Heart left ventricle (tissue), 16 donors: ENCODE measurements at regions not wholly inside any gene's neighbourhood (a gene's known extent, or its start where the extent isn't known, plus 50 kb on each side); places are given as distances from the start of the nearest gene placed in this dataset.
A peak's percentile ranks its signal among the peaks of the same experiment; 100 is the strongest.

Experiments used
- ATAC-seq, 4 donors: fragments of 200-7000 bp; cut with Tn5 transposase; one replicate each; pipeline ENCODE4 v1.9.1; 2020 to 2022; ENCODE audit warnings: moderate library complexity in 4 of 4, mild to moderate bottlenecking in 3 of 4, moderate number of reproducible peaks in 1 of 4
- DNase-seq, 5 donors: peaks; one replicate each; pipeline ENCODE4 v3.0.0-alpha.2; 2020
- H3K27ac ChIP-seq, 12 donors: fragments of 200-600 bp; sonication (generic) in 4 of 12; one replicate each; pipeline versions ENCODE4 v1.5.0 to v1.8.0; 2016 to 2022; ENCODE audit warnings: mild to moderate bottlenecking in 2 of 12
- H3K27me3 ChIP-seq, 9 donors: fragments of 200-600 bp; sonication (generic) in 2 of 9; one replicate each; pipeline versions ENCODE4 v1.5.1 to v1.8.0; 2016 to 2022; ENCODE audit warnings: mild to moderate bottlenecking in 3 of 9
- H3K36me3 ChIP-seq, 9 donors: fragments of 200-600 bp; sonication (generic) in 2 of 9; one replicate each; pipeline versions ENCODE4 v1.5.0 to v1.8.0; 2018 to 2022; ENCODE audit warnings: mild to moderate bottlenecking in 2 of 9
- H3K4me1 ChIP-seq, 12 donors: fragments of 200-600 bp; sonication (generic) in 4 of 12; one replicate each; pipeline versions ENCODE4 v1.5.0 to v1.8.0; 2016 to 2022; ENCODE audit warnings: mild to moderate bottlenecking in 3 of 12
- H3K4me3 ChIP-seq, 12 donors: fragments of 200-600 bp; sonication (generic) in 4 of 12; one replicate each; pipeline versions ENCODE4 v1.5.0 to v1.8.0; 2017 to 2022; ENCODE audit warnings: mild to moderate bottlenecking in 9 of 12, moderate library complexity in 4 of 12
- H3K9me3 ChIP-seq, 12 donors: fragments of 200-600 bp; sonication (generic) in 4 of 12; one replicate each; pipeline versions ENCODE4 v1.5.0 to v1.8.0; 2016 to 2022; ENCODE audit warnings: mild to moderate bottlenecking in 1 of 12
- POLR2A ChIP-seq, 2 donors: fragments of 450-650 bp; IDR thresholded peaks; one replicate each; pipeline ENCODE4 v1.6.1; 2017; ENCODE audit warnings: antibody characterized with exemption in 2 of 2, mild to moderate bottlenecking in 2 of 2, moderate library complexity in 2 of 2
- WGBS, 4 donors: extraction: QIAGEN DNeasy Blood & Tissue Kit in 2 of 4; methylation state at CpG; one replicate each; pipeline versions ENCODE4 v1.1.5 to v1.1.7; 2013 to 2018; 5-methylcytosine and 5-hydroxymethylcytosine counted together
- intact Hi-C, 10 donors: fragments of 100-400 bp; cut with DNase I; formaldehyde crosslinking; loops; one replicate each; pipeline versions ENCODE4 v1.11.1 to v1.14.2; 2022
- TF ChIP-seq, protein P1 (sequence below), 12 donors: fragments of 200-600 bp; sonication (generic) in 4 of 12; IDR thresholded peaks; one replicate each; pipeline versions ENCODE4 v1.5.0 to v1.8.0; 2018 to 2022; ENCODE audit warnings: antibody characterized with exemption in 12 of 12, mild to moderate bottlenecking in 5 of 12
- donor health status: ischemic (EF 13 %, LVEDD 7.1; RV severe dilation, severe dysfunction).
- donor health status: healthy with polysubstance abuse.
- donor health status: DM: no; HTN: yes; CAD: no.
- donor health status: DM: no; HTN: no; CAD: no.
- donor health status: ischemic (EF 25% LVEDD 6.9; RV normal size, moderate dysfunction).
- donor health status: ischemic (EF 25% LVEDD 5.7; RV mildly dilated, moderate dysfunction).
- donor health status: healthy.
- donor health status: DM: yes; HTN: yes; CAD: no.
- donor health status: ischemic (EF 35%, LVEDD 5.7; RV mildly dilated, moderate dysfunction).
- donor health status: nonischemic (EF 11% LVEDD 7.7; RV severe dilation, severe dysfunction).
- donor health status: DM: yes; HTN: yes; CAD: no.
- donor health status: PGD.
- donor health status: ischemic (EF 29% LVEDD 5.4; RV normal size, mild dysfunction).
- donor health status: nonischemic (EF 23%, LVEDD 6.1; RV moderate dilation, normal function).

DNA sequence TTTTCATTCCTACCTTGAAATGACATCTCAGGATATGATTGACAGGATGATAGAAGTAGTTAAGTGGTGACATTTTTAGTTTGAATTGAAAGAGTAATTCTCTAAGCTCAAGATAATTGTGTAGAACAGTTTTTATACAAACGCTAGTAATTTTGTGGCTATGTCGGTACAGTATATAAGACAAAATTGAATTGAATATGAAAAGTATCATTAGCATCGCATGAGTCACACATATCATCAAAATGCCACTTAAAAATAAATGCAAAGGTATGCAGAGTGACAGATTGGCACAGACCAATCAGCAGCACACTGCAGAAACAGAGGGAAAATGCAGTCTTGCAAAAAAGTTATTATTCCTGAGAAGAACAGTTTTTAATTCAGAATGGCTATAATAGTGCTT, 608.2 kb upstream of the NETO1 start:
- H3K27ac ChIP-seq: no peak overlapping the region
- intact Hi-C loops: no loop called here
- DNase-seq: no peak
- H3K27me3 ChIP-seq: no peaks in the 10 kb centered on the region
- ATAC-seq: no peak
- H3K36me3 ChIP-seq: no peaks in the 10 kb centered on the region
- TF ChIP-seq POLR2A (IDR thresholded peaks at IDR 0.05): no peak
- TF ChIP-seq, protein P1, sequence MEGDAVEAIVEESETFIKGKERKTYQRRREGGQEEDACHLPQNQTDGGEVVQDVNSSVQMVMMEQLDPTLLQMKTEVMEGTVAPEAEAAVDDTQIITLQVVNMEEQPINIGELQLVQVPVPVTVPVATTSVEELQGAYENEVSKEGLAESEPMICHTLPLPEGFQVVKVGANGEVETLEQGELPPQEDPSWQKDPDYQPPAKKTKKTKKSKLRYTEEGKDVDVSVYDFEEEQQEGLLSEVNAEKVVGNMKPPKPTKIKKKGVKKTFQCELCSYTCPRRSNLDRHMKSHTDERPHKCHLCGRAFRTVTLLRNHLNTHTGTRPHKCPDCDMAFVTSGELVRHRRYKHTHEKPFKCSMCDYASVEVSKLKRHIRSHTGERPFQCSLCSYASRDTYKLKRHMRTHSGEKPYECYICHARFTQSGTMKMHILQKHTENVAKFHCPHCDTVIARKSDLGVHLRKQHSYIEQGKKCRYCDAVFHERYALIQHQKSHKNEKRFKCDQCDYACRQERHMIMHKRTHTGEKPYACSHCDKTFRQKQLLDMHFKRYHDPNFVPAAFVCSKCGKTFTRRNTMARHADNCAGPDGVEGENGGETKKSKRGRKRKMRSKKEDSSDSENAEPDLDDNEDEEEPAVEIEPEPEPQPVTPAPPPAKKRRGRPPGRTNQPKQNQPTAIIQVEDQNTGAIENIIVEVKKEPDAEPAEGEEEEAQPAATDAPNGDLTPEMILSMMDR (IDR thresholded peaks at IDR 0.05): no peak
- 81 to 87% (median 84%) methylated on average over 3 of the region's 3 CpGs for WGBS, 4 donors
- peaks cover 0 to 6% (median 0%) of the 10 kb centered on the region in 12 donors for H3K9me3 ChIP-seq
- H3K4me3 ChIP-seq: no peak overlapping the region
- H3K4me1 ChIP-seq: no peaks in the 10 kb centered on the region

DNA sequence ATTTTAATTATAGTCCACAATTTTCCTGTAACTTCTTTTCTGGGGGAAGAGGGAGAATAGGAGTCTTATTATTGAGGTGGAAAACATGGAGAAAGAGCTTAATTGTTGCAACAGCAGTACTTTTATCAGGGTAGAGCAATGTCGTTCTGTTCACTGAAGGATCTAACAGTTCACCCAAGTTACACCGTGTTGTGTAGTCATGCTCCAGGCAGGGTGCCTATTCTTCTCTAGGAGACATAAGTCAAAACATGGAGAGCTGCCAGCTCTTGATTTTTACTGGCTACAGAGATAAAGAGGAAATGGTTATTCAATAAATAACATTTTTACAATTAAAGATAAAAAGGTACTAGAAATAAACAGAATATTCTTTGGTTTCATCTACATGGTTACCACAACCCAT, 594.3 kb upstream of the NETO1 start:
- H3K9me3 ChIP-seq: no peaks in the 10 kb centered on the region
- peak overlapping the region in 6 of 12 donors; percentile 7 to 67 (median 22) for H3K27ac ChIP-seq
- no peak overlapping the region for H3K4me3 ChIP-seq
- DNase-seq (peak in 1 of 5 donors; percentile 12), ATAC-seq (peak; percentile 54 to 72 (median 62))
- peaks cover 0 to 10% (median 0%) of the 10 kb centered on the region in 12 donors for H3K4me1 ChIP-seq
- no peaks in the 10 kb centered on the region for H3K27me3 ChIP-seq
- WGBS, 4 donors: 4 to 17% (median 7%) methylated on average over 2 of the region's 2 CpGs
- TF ChIP-seq, protein P1 (IDR thresholded peaks at IDR 0.05): no peak
- no peak for TF ChIP-seq POLR2A (IDR thresholded peaks at IDR 0.05)
- intact Hi-C loops: loop anchor here in 1 of 10 donors (10.0 kb wide), 1 partner anchor 113 kb away; no protein-coding TSS in a partner anchor
- no peaks in the 10 kb centered on the region for H3K36me3 ChIP-seq

DNA sequence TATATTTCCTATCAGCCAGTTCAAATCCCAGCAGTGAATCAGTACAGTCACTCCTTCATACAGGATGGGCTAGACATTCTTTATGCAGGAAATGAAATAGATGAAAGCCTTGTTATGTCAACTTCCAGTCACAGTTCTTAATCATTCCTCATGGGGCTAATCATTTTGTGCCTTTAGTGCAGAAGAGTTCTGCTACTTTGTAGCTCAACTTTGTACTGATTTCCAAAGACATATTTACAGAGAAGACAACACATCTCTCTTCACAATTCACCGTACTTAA, 593.9 kb upstream of the NETO1 start:
- H3K4me1 ChIP-seq: peaks cover 0 to 10% (median 0%) of the 10 kb centered on the region in 12 donors

GRCh38 chr18:73461038-73461779, 593.4 kb upstream of the NETO1 start:
- DNase-seq: no peak
- 75 to 88% (median 81%) methylated on average over 12 of the region's 12 CpGs for WGBS, 4 donors
- ATAC-seq: no peak
- Histone ChIP-seq H3K9me3 (no peaks in the 10 kb centered on the region), H3K27me3 (no peaks in the 10 kb centered on the region), H3K4me1 (peaks cover 0 to 10% (median 0%) of the 10 kb centered on the region in 12 donors), H3K27ac (peak overlapping the region in 6 of 12 donors; percentile 7 to 67 (median 22)), H3K36me3 (no peaks in the 10 kb centered on the region), H3K4me3 (no peak overlapping the region)
- intact Hi-C loops: loop anchor here in 1 of 10 donors (10.0 kb wide), 1 partner anchor 114 kb away; no protein-coding TSS in a partner anchor
- TF ChIP-seq, protein P1 (IDR thresholded peaks at IDR 0.05): no peak
- TF ChIP-seq POLR2A (IDR thresholded peaks at IDR 0.05): no peak

More for the DNA sequence above, 593.9 kb upstream of the NETO1 start:
- Histone ChIP-seq H3K4me3 (no peak overlapping the region), H3K36me3 (no peaks in the 10 kb centered on the region), H3K27ac (peak overlapping the region in 6 of 12 donors; percentile 7 to 67 (median 22)), H3K9me3 (no peaks in the 10 kb centered on the region), H3K27me3 (no peaks in the 10 kb centered on the region)
- intact Hi-C loops: loop anchor here in 1 of 10 donors (10.0 kb wide), 1 partner anchor 113 kb away; no protein-coding TSS in a partner anchor
- TF ChIP-seq, protein P1 (IDR thresholded peaks at IDR 0.05): no peak
- no peak for TF ChIP-seq POLR2A (IDR thresholded peaks at IDR 0.05)
- DNase-seq (no peak), ATAC-seq (no peak)
- WGBS, 4 donors: 47 to 72% (median 51%) methylated on average over 1 of the region's 1 CpG
